Heart right ventricle (tissue), 16 donors: ENCODE measurements at regions not wholly inside any gene's neighbourhood (a gene's known extent, or its start where the extent isn't known, plus 50 kb on each side); places are given as distances from the start of the nearest gene placed in this dataset.

ENCODE experiments used
- ATAC-seq, 8 donors: fragments of 200-7000 bp; cut with Tn5 transposase; one replicate each; pipeline ENCODE4 v1.9.1; 2020; ENCODE audit warnings: mild to moderate bottlenecking in 8 of 8, moderate library complexity in 8 of 8, moderate number of reproducible peaks in 1 of 8
- DNase-seq, 2 donors: peaks; one replicate each; pipeline ENCODE4 v3.0.0-alpha.2; 2020
- H3K27ac ChIP-seq, 10 donors: fragments of 200-600 bp; sonication (generic) in 2 of 10; one replicate each; pipeline versions ENCODE4 v1.5.0 to v1.8.0; 2020 to 2022; ENCODE audit warnings: mild to moderate bottlenecking in 3 of 10
- H3K27me3 ChIP-seq, 7 donors: fragments of 200-600 bp; one replicate each; pipeline ENCODE4 v1.8.0; 2021 to 2022; ENCODE audit warnings: mild to moderate bottlenecking in 2 of 7
- H3K36me3 ChIP-seq, 9 donors: fragments of 200-600 bp; sonication (generic) in 1 of 9; one replicate each; pipeline versions ENCODE4 v1.5.0 to v1.8.0; 2020 to 2022; ENCODE audit warnings: mild to moderate bottlenecking in 2 of 9
- H3K4me1 ChIP-seq, 9 donors: fragments of 200-600 bp; sonication (generic) in 1 of 9; one replicate each; pipeline versions ENCODE4 v1.5.0 to v1.8.0; 2020 to 2022; ENCODE audit warnings: mild to moderate bottlenecking in 4 of 9
- H3K4me3 ChIP-seq, 10 donors: fragments of 200-600 bp; sonication (generic) in 2 of 10; one replicate each; pipeline versions ENCODE4 v1.5.0 to v1.8.0; 2020 to 2022; ENCODE audit warnings: mild to moderate bottlenecking in 7 of 10, moderate library complexity in 2 of 10
- H3K9me3 ChIP-seq, 11 donors: fragments of 200-600 bp in 10 of 11; sonication (generic) in 2 of 11; one replicate each; pipeline versions ENCODE4 v1.5.0 to v1.8.0; 2013 to 2022; ENCODE audit warnings: mild to moderate bottlenecking in 2 of 11, control low read depth in 1 of 11, moderate library complexity in 1 of 11
- WGBS, 2 donors: extraction: QIAGEN DNeasy Blood & Tissue Kit; methylation state at CpG; one replicate each; pipeline ENCODE4 v1.1.7; 2013; ENCODE audit warnings: inconsistent platforms in 1 of 2; 5-methylcytosine and 5-hydroxymethylcytosine counted together
- intact Hi-C, 10 donors: fragments of 100-400 bp; cut with DNase I; formaldehyde crosslinking; loops; one replicate each; pipeline versions ENCODE4 v1.11.1 to v1.14.2; 2022
- TF ChIP-seq, protein P1 (sequence below), 9 donors: fragments of 200-600 bp; sonication (generic) in 2 of 9; IDR thresholded peaks; one replicate each; pipeline versions ENCODE4 v1.5.0 to v1.8.0; 2021 to 2022; ENCODE audit warnings: antibody characterized with exemption in 9 of 9, mild to moderate bottlenecking in 5 of 9, moderate library complexity in 1 of 9
- donor health status: Arrhythmogenic right ventricular cardiomyopathy.
- donor health status: ischemic (EF 13 %, LVEDD 7.1; RV severe dilation, severe dysfunction).
- donor health status: healthy with polysubstance abuse.
- donor health status: DM: no; HTN: yes; CAD: no.
- donor health status: DM: no; HTN: no; CAD: no.
- donor health status: ischemic (EF 25% LVEDD 6.9; RV normal size, moderate dysfunction).
- donor health status: ischemic (EF 25% LVEDD 5.7; RV mildly dilated, moderate dysfunction).
- donor health status: healthy.
- donor health status: DM: yes; HTN: yes; CAD: no.
- donor health status: Ischemic cardiomyopathy.
- donor health status: ischemic (EF 35%, LVEDD 5.7; RV mildly dilated, moderate dysfunction).
- donor health status: nonischemic (EF 11% LVEDD 7.7; RV severe dilation, severe dysfunction).
- donor health status: DM: yes; HTN: yes; CAD: no.
- donor health status: PGD.
- donor health status: ischemic (EF 29% LVEDD 5.4; RV normal size, mild dysfunction).
- donor health status: nonischemic (EF 23%, LVEDD 6.1; RV moderate dilation, normal function).

- intact Hi-C loops: loop anchor here in 1 of 10 donors (10.0 kb wide), 1 partner anchor 56 kb away; no protein-coding TSS in a partner anchor
- no peak for ATAC-seq
- Histone ChIP-seq H3K36me3 (no peaks in the 10 kb centered on the region), H3K4me1 (peaks cover 0 to 14% (median 8%) of the 10 kb centered on the region in 9 donors), H3K4me3 (no peak overlapping the region), H3K27ac (no peak overlapping the region), H3K9me3 (peaks cover 0 to 5% (median 0%) of the 10 kb centered on the region in 11 donors), H3K27me3 (peaks cover 0 to 15% (median 6%) of the 10 kb centered on the region in 7 donors)
- TF ChIP-seq, protein P1, sequence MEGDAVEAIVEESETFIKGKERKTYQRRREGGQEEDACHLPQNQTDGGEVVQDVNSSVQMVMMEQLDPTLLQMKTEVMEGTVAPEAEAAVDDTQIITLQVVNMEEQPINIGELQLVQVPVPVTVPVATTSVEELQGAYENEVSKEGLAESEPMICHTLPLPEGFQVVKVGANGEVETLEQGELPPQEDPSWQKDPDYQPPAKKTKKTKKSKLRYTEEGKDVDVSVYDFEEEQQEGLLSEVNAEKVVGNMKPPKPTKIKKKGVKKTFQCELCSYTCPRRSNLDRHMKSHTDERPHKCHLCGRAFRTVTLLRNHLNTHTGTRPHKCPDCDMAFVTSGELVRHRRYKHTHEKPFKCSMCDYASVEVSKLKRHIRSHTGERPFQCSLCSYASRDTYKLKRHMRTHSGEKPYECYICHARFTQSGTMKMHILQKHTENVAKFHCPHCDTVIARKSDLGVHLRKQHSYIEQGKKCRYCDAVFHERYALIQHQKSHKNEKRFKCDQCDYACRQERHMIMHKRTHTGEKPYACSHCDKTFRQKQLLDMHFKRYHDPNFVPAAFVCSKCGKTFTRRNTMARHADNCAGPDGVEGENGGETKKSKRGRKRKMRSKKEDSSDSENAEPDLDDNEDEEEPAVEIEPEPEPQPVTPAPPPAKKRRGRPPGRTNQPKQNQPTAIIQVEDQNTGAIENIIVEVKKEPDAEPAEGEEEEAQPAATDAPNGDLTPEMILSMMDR (IDR thresholded peaks at IDR 0.05): no peak
- DNase-seq: no peak
- 53 to 55% methylated on average over 17 of the region's 17 CpGs for WGBS, 2 donors
Measured at GRCh38 chr18:78528411-78529258, 451.0 kb upstream of the SALL3 start.

- 87 to 91% methylated on average over 11 of the region's 11 CpGs for WGBS, 2 donors
- intact Hi-C loops: no loop called here
- H3K36me3 ChIP-seq: no peaks in the 10 kb centered on the region
- no peak overlapping the region for H3K4me3 ChIP-seq
- TF ChIP-seq, protein P1 (IDR thresholded peaks at IDR 0.05): no peak
- H3K4me1 ChIP-seq: peaks cover 0 to 8% (median 2%) of the 10 kb centered on the region in 9 donors
- H3K9me3 ChIP-seq: peaks cover 0 to 5% (median 0%) of the 10 kb centered on the region in 11 donors
- H3K27ac ChIP-seq: no peak overlapping the region
- DNase-seq (no peak), ATAC-seq (no peak)
- H3K27me3 ChIP-seq: peaks cover 0 to 20% (median 6%) of the 10 kb centered on the region in 7 donors
Measured at GRCh38 chr18:78531637-78532036, 448.0 kb upstream of the SALL3 start.

DNA sequence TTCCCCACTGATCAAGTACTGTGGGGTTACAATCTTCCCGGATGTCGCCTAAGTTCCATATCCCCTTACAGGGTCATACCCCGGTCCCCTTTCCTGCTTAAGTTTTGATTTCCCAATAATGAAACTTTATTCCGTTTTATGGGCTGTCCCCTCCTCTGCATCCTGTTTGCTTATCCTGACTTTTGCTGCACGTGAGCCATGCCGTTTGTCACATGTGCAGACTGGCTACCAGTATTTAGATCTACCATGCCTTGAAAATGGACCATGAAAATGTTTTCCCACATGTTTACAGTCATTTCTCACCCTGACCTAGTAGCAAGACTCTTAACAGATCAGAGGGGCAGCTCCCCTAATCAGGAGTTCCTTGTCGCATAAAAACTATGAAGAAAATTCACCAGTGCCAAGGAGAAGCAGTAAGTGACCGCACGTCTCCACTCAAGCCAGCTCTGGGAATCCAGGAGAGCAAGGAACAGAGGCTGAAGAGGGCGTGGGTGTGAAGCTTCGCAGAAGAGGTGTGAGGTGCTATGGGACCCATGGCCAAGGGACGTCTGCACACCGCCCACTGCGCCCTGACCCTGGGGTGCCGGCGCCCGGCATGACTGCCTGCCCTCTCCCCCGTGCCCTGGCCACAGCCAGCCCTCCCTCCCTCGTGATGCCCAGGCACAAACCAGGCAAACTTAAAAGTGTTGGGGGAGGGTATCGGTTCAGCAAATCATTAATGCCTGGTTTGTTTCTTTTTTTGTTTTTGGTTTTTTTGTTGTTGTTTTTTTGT is 440.8 kb upstream of the SALL3 start:
- intact Hi-C loops: no loop called here
- TF ChIP-seq, protein P1 (IDR thresholded peaks at IDR 0.05): no peak
- peak overlapping the region in 1 of 10 donors; percentile 48 for H3K27ac ChIP-seq
- WGBS, 2 donors: 83 to 88% methylated on average over 20 of the region's 20 CpGs
- H3K9me3 ChIP-seq: no peaks in the 10 kb centered on the region
- H3K4me3 ChIP-seq: no peak overlapping the region
- H3K27me3 ChIP-seq: peaks cover 0 to 5% (median 0%) of the 10 kb centered on the region in 7 donors
- peaks cover 0 to 22% (median 11%) of the 10 kb centered on the region in 9 donors for H3K4me1 ChIP-seq
- DNase-seq (no peak), ATAC-seq (no peak)
- H3K36me3 ChIP-seq: no peaks in the 10 kb centered on the region
